KMS-11 (cell line): ENCODE measurements at regions not wholly inside any gene's neighbourhood (a gene's known extent, or its start where the extent isn't known, plus 50 kb on each side); places are given as distances from the start of the nearest gene placed in this dataset.

Source experiments
- H2AFZ ChIP-seq: fragments of 200-600 bp; sonication (generic); 2 replicates; pipeline ENCODE4 v1.6.1; 2016; ENCODE audit warnings: antibody characterized with exemption, mixed run types, low read depth
- H3K27ac ChIP-seq: fragments of 200-600 bp; sonication (generic); 2 replicates; pipeline ENCODE4 v1.6.1; 2016; ENCODE audit warnings: mild to moderate bottlenecking, mixed run types
- H3K27me3 ChIP-seq: fragments of 200-600 bp; sonication (generic); 2 replicates; pipeline ENCODE4 v1.6.1; 2017; ENCODE audit warnings: mild to moderate bottlenecking, low read depth, mixed run types, moderate library complexity; ENCODE audit not compliant: insufficient read depth
- H3K36me3 ChIP-seq: fragments of 200-600 bp; sonication (generic); 2 replicates; pipeline ENCODE4 v1.6.1; 2017; ENCODE audit warnings: mild to moderate bottlenecking, mixed run types; ENCODE audit not compliant: insufficient read depth
- H3K4me1 ChIP-seq: fragments of 200-600 bp; sonication (generic); 2 replicates; pipeline ENCODE4 v1.6.1; 2016; ENCODE audit warnings: mild to moderate bottlenecking, low read depth, mixed run types; ENCODE audit not compliant: poor library complexity, severe bottlenecking
- H3K4me2 ChIP-seq: fragments of 200-600 bp; sonication (generic); 2 replicates; pipeline ENCODE4 v1.7.0; 2016; ENCODE audit warnings: mild to moderate bottlenecking, mixed run types
- H3K4me3 ChIP-seq: fragments of 200-600 bp; sonication (generic); IDR thresholded peaks from 2 replicates; pipeline ENCODE4 v1.6.1; 2017; ENCODE audit warnings: low read depth, low read length, mixed read lengths; ENCODE audit not compliant: insufficient read depth
- H3K79me2 ChIP-seq: fragments of 200-600 bp; sonication (generic); 2 replicates; pipeline ENCODE4 v1.6.1; 2016; ENCODE audit warnings: low read depth, mixed run types; ENCODE audit not compliant: insufficient read depth
- H3K9ac ChIP-seq: fragments of 200-600 bp; sonication (generic); 2 replicates; pipeline ENCODE4 v1.6.1; 2016; ENCODE audit warnings: mild to moderate bottlenecking, mixed run types
- H4K20me1 ChIP-seq: fragments of 200-600 bp; sonication (generic); 2 replicates; pipeline ENCODE4 v1.6.1; 2016; ENCODE audit warnings: mild to moderate bottlenecking, mixed run types; ENCODE audit not compliant: insufficient read depth
- TF ChIP-seq, protein P1 (sequence below): fragments of 200-600 bp; sonication (generic); conservative IDR thresholded peaks from 2 replicates; pipeline ENCODE4 v1.6.1; 2017; ENCODE audit warnings: low read depth, mild to moderate bottlenecking, antibody characterized with exemption, low read length, moderate library complexity, mixed read lengths

DNA sequence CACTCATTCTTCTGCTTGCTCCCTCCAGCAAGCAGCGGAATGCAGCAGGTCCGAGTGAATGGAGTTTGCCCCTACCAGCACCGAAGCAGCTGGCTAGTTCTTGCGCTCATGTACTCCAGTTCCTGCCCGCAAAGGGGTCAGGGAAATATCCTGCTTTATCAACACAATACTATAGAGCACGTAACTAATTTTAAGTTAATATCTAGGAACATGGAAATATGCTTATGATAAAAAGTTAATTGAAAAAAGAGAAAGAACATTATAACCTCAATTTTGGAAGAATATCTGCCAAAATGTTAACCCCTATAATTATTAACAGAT lies 195.6 kb downstream of the SNCA start:
- Histone ChIP-seq H3K27ac (no peak overlapping the region), H3K4me2 (no peak overlapping the region), H3K27me3 (no peaks in the 10 kb centered on the region), H2AFZ (no peak overlapping the region), H3K36me3 (no peaks in the 10 kb centered on the region), H4K20me1 (no peaks in the 10 kb centered on the region), H3K4me3 (no peak overlapping the region), H3K4me1 (no peaks in the 10 kb centered on the region), H3K9ac (no peak overlapping the region), H3K79me2 (no peaks in the 10 kb centered on the region)
- TF ChIP-seq, protein P1, sequence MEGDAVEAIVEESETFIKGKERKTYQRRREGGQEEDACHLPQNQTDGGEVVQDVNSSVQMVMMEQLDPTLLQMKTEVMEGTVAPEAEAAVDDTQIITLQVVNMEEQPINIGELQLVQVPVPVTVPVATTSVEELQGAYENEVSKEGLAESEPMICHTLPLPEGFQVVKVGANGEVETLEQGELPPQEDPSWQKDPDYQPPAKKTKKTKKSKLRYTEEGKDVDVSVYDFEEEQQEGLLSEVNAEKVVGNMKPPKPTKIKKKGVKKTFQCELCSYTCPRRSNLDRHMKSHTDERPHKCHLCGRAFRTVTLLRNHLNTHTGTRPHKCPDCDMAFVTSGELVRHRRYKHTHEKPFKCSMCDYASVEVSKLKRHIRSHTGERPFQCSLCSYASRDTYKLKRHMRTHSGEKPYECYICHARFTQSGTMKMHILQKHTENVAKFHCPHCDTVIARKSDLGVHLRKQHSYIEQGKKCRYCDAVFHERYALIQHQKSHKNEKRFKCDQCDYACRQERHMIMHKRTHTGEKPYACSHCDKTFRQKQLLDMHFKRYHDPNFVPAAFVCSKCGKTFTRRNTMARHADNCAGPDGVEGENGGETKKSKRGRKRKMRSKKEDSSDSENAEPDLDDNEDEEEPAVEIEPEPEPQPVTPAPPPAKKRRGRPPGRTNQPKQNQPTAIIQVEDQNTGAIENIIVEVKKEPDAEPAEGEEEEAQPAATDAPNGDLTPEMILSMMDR: no peak

DNA sequence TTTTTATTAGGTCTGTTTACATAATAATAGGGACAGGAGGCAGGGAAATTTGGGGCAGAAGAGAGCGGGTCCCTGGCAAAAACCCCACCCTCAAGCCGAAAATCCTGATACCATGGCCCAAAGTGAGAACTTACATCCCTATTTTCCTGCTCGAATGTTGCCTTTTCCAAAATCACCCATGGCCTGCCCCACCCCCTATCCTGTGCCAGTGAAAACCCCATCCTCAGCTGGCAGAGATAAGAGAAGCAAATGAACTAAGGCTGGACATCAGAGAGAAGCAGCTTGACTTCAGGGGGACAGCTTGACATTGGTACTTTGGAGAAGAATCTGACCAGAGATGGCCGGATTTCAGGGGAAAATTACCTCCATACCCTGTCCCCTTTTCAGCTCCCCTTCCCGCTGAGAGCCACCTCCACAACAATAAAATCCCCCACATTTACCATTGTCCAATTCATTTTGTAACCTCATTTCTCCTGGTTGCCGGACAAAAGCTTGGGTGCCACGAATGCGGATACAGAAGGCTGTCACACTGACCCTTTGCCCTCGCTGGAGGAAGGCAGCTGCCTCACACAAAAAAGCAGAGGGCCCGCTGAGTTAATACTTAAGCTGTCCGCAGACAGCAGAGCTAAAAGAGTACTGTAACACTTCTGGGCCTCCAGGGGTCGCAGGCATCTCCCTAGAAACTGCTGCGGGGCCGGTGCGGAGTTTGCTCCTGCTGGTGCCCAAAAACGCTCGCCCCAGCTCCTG lies 196.2 kb downstream of the SNCA start:
- no peak overlapping the region for H3K27ac ChIP-seq
- no peak overlapping the region for H3K9ac ChIP-seq
- no peaks in the 10 kb centered on the region for H3K27me3 ChIP-seq
- H2AFZ ChIP-seq: no peak overlapping the region
- TF ChIP-seq, protein P1: no peak
- H3K79me2 ChIP-seq: no peaks in the 10 kb centered on the region
- H4K20me1 ChIP-seq: no peaks in the 10 kb centered on the region
- H3K36me3 ChIP-seq: no peaks in the 10 kb centered on the region
- no peaks in the 10 kb centered on the region for H3K4me1 ChIP-seq
- H3K4me2 ChIP-seq: no peak overlapping the region
- H3K4me3 ChIP-seq: no peak overlapping the region

DNA sequence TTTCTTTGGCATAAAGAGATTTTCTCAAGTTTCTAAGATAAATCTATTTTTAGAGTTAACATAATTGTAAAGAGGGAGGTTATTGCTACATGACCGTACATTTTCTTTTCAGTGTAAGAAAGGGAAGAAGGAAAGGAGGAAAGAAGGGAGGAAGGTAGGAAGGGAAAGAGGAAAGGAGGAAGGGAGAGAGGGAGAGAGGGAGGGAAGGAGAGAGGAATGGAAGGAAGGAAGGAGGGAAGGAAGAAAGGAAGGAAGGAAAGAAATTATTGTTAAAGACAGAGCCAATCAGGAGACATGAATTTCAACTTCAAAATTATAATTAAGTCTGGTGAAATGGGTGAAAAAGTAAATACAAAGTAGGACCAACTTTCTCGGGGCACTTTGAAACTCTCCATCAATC lies 197.6 kb downstream of the SNCA start:
- no peaks in the 10 kb centered on the region for H3K36me3 ChIP-seq
- no peak overlapping the region for H3K4me3 ChIP-seq
- H4K20me1 ChIP-seq: no peaks in the 10 kb centered on the region
- no peaks in the 10 kb centered on the region for H3K27me3 ChIP-seq
- H3K27ac ChIP-seq: no peak overlapping the region
- H3K4me2 ChIP-seq: no peak overlapping the region
- no peaks in the 10 kb centered on the region for H3K4me1 ChIP-seq
- H2AFZ ChIP-seq: no peak overlapping the region
- H3K79me2 ChIP-seq: no peaks in the 10 kb centered on the region
- no peak overlapping the region for H3K9ac ChIP-seq
- TF ChIP-seq, protein P1: no peak

DNA sequence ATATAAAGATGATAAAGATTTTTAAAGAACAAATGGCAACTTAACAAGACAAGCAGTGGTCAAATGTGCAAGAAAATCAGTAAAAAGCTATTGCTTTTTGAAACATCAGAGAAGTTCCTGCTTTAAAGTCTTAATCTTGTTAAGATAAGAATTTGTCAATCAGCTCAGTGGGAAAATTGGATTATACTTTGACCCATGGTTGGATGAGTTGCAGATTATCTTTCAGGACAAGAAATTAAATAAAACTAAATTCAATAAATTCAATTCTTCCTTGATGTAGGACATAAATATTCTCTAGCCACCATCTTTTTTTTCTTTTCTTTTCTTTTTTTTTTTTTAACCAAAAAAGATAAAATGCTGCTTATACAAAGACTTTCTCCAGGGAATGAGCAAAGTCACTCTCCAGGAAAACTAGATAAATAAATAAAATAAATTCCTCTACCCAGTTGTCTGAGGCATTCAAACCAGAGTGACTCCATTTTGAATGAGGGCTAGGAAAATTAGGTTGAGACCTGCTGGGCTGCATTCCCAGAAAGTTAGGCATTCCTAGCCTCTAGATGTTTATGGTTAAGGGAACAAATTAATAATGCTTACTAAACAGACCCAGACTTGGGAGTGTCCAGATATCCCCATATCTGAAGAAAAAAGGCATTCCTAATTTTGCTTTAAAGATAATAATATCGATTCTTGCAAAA lies 211.2 kb downstream of the SNCA start:
- Histone ChIP-seq H3K4me1 (no peaks in the 10 kb centered on the region), H3K4me2 (no peak overlapping the region), H2AFZ (no peak overlapping the region), H3K4me3 (no peak overlapping the region), H3K36me3 (no peaks in the 10 kb centered on the region), H3K27ac (no peak overlapping the region), H3K27me3 (no peaks in the 10 kb centered on the region), H3K9ac (no peak overlapping the region), H3K79me2 (no peaks in the 10 kb centered on the region), H4K20me1 (no peaks in the 10 kb centered on the region)
- TF ChIP-seq, protein P1: no peak
